ENCODE measurements at regions not wholly inside any gene's neighbourhood (a gene's known extent, or its start where the extent isn't known, plus 50 kb on each side); places are given as distances from the start of the nearest gene placed in this dataset.

GRCh38 chr6:132084811-132085509 lies 133.8 kb upstream of the CCN2 start:
- TF ChIP-seq CTCF (IDR thresholded peaks at IDR 0.05) (no peak), POLR2A (IDR thresholded peaks at IDR 0.05) (no peak), POLR2AphosphoS5 (IDR thresholded peaks at IDR 0.05) (no peak)
